Caco-2 (cell line): ENCODE measurements at regions not wholly inside any gene's neighbourhood (a gene's known extent, or its start where the extent isn't known, plus 50 kb on each side); places are given as distances from the start of the nearest gene placed in this dataset.

ENCODE experiments used
- BruUV-seq: library from RNA; stranded (reverse); fragments of 400-500 nt; replicated peaks from 2 replicates; lab custom pipeline; 2021; lab: Mats Ljungman, UMichigan
- CTCF ChIA-PET: fragments of 300-600 bp; sonication (Branson Sonifier 250); formaldehyde crosslinking; loops from one replicate; lab custom pipeline; 2022; ENCODE audit warnings: antibody characterized with exemption; lab: Charles Lee
- POLR2A ChIA-PET: fragments of 300-600 bp; sonication (Branson Sonifier 250); formaldehyde crosslinking; loops from one replicate; lab custom pipeline; 2022; ENCODE audit warnings: antibody characterized with exemption; lab: Charles Lee
- DNase-seq, 2 experiments: peaks; one replicate each; pipeline versions ENCODE4 v3.0.0 to v3.0.0-alpha.2; 2020 to 2022
- H3K27me3 ChIP-seq: replicated peaks from 2 replicates; pipeline ENCODE4 v1.6.0; 2011; ENCODE audit warnings: low read length; ENCODE audit not compliant: control insufficient read depth, insufficient read depth
- H3K36me3 ChIP-seq: 2 replicates; pipeline ENCODE4 v1.5.1; 2011; ENCODE audit warnings: low read length; ENCODE audit not compliant: control insufficient read depth, insufficient read depth
- H3K4me1 ChIP-seq: fragments of 250-450 bp; sonication (Bioruptor Pico); 2 replicates; pipeline ENCODE4 v1.5.1; 2020; ENCODE audit warnings: mild to moderate bottlenecking
- H3K4me3 ChIP-seq: 2 replicates; pipeline ENCODE4 v1.5.1; 2011; ENCODE audit warnings: low read depth, mild to moderate bottlenecking, control low read depth, low read length
- H3K9me3 ChIP-seq: fragments of 250-450 bp; sonication (Bioruptor Pico); 2 replicates; pipeline ENCODE4 v1.5.1; 2020; ENCODE audit warnings: mild to moderate bottlenecking, moderate library complexity
- H3K27ac Mint-ChIP-seq: one replicate; pipeline ENCODE4 v1.8.0; 2022; ENCODE audit warnings: mixed read lengths; ENCODE audit not compliant: unreplicated experiment
- H3K27me3 Mint-ChIP-seq: one replicate; pipeline ENCODE4 v1.8.0; 2022; ENCODE audit warnings: mixed read lengths; ENCODE audit not compliant: insufficient read depth, unreplicated experiment
- H3K36me3 Mint-ChIP-seq: one replicate; pipeline ENCODE4 v1.8.0; 2022; ENCODE audit warnings: mild to moderate bottlenecking, mixed read lengths; ENCODE audit not compliant: insufficient read depth, unreplicated experiment
- H3K4me1 Mint-ChIP-seq: one replicate; pipeline ENCODE4 v1.8.0; 2022; ENCODE audit warnings: low read depth, mixed read lengths; ENCODE audit not compliant: unreplicated experiment
- H3K4me3 Mint-ChIP-seq: one replicate; pipeline ENCODE4 v1.8.0; 2022; ENCODE audit warnings: mild to moderate bottlenecking, moderate library complexity, mixed read lengths; ENCODE audit not compliant: unreplicated experiment
- H3K9me3 Mint-ChIP-seq: one replicate; pipeline ENCODE4 v1.8.0; 2022; ENCODE audit warnings: mixed read lengths; ENCODE audit not compliant: unreplicated experiment
- intact Hi-C: fragments of 100-400 bp; cut with micrococcal nuclease; formaldehyde crosslinking; loops from one replicate; pipeline ENCODE4 v1.10.0; 2022; ENCODE audit not compliant: unreplicated experiment
- TF ChIP-seq, protein P1 (sequence below), 2 experiments: fragments of 200-600 bp in 1 of 2; IDR thresholded peaks; 1 replicate in 1 of 2; 2 replicates in 1 of 2; pipeline versions ENCODE4 v1.5.1 to v1.8.0; 2011 to 2022; ENCODE audit warnings: antibody characterized with exemption in 1 of 2, control low read depth in 1 of 2, inconsistent platforms in 1 of 2, low read depth in 1 of 2, low read length in 1 of 2, mild to moderate bottlenecking in 1 of 2, moderate library complexity in 1 of 2; ENCODE audit not compliant: insufficient read depth in 1 of 2, severe bottlenecking in 1 of 2, unreplicated experiment in 1 of 2

GRCh38 chr7:26449175-26450165 is 157.8 kb downstream of the SNX10 start:
- no TSS peak for BruUV-seq
- Histone ChIP-seq H3K4me1 (no peaks in the 10 kb centered on the region), H3K27me3 (peaks cover 1% of the 10 kb centered on the region; the same call in 1 of the 2 replicates), H3K9me3 (no peaks in the 10 kb centered on the region), H3K36me3 (no peaks in the 10 kb centered on the region), H3K4me3 (no peak overlapping the region)
- H3K27ac Mint-ChIP-seq: no peak overlapping the region
- no peak overlapping the region for H3K4me3 Mint-ChIP-seq
- intact Hi-C loops: no loop called here
- TF ChIP-seq, protein P1, sequence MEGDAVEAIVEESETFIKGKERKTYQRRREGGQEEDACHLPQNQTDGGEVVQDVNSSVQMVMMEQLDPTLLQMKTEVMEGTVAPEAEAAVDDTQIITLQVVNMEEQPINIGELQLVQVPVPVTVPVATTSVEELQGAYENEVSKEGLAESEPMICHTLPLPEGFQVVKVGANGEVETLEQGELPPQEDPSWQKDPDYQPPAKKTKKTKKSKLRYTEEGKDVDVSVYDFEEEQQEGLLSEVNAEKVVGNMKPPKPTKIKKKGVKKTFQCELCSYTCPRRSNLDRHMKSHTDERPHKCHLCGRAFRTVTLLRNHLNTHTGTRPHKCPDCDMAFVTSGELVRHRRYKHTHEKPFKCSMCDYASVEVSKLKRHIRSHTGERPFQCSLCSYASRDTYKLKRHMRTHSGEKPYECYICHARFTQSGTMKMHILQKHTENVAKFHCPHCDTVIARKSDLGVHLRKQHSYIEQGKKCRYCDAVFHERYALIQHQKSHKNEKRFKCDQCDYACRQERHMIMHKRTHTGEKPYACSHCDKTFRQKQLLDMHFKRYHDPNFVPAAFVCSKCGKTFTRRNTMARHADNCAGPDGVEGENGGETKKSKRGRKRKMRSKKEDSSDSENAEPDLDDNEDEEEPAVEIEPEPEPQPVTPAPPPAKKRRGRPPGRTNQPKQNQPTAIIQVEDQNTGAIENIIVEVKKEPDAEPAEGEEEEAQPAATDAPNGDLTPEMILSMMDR (IDR thresholded peaks at IDR 0.05; ENCODE audit: insufficient read depth in 1 of 2, low read depth in 1 of 2, low read length in 1 of 2, severe bottlenecking in 1 of 2, unreplicated experiment in 1 of 2): no peak
- peaks cover 4% of the 10 kb centered on the region for H3K27me3 Mint-ChIP-seq
- H3K9me3 Mint-ChIP-seq: no peaks in the 10 kb centered on the region
- no peak for DNase-seq
- ChIA-PET POLR2A (no interaction called here), CTCF (no interaction called here)
- H3K4me1 Mint-ChIP-seq: peaks cover 6% of the 10 kb centered on the region
- no peaks in the 10 kb centered on the region for H3K36me3 Mint-ChIP-seq

DNA sequence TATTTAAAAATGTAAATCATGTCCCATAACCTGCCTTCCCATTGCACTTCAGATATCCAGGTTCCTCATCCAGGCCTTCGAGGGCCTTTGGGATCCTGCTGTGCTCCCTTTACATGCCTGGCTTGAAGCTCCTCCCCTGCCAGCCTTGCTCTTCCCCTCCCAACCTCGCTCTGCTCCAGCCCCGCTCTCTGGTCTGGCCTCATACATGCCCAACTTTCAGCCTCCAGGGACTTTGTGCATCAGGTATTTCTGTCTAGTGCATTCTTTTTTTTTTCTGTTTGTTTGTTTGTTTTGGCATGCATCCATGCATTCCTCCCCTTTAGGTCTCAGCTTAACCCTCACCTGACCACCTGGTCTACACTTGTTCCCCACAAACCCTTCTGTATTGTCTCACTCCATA is 160.3 kb downstream of the SNX10 start:
- POLR2A ChIA-PET: no interaction called here
- Mint-ChIP-seq H3K4me1 (peaks cover 6% of the 10 kb centered on the region), H3K36me3 (no peaks in the 10 kb centered on the region), H3K9me3 (no peaks in the 10 kb centered on the region), H3K27me3 (peaks cover 5% of the 10 kb centered on the region), H3K27ac (no peak overlapping the region), H3K4me3 (no peak overlapping the region)
- Histone ChIP-seq H3K36me3 (no peaks in the 10 kb centered on the region), H3K4me1 (no peaks in the 10 kb centered on the region), H3K27me3 (peaks cover 1% of the 10 kb centered on the region; the same call in 1 of the 2 replicates), H3K4me3 (no peak overlapping the region), H3K9me3 (no peaks in the 10 kb centered on the region)
- TF ChIP-seq, protein P1 (IDR thresholded peaks at IDR 0.05; ENCODE audit: insufficient read depth in 1 of 2, low read depth in 1 of 2, low read length in 1 of 2, severe bottlenecking in 1 of 2, unreplicated experiment in 1 of 2): no peak
- intact Hi-C loops: no loop called here
- no TSS peak for BruUV-seq
- DNase-seq: no peak
- CTCF ChIA-PET: no interaction called here

- no peak for DNase-seq
- H3K4me3 ChIP-seq: no peak overlapping the region
- peaks cover 6% of the 10 kb centered on the region for H3K4me1 Mint-ChIP-seq
- no TSS peak for BruUV-seq
- ChIA-PET POLR2A (no interaction called here), CTCF (no interaction called here)
- no peaks in the 10 kb centered on the region for H3K9me3 Mint-ChIP-seq
- H3K4me3 Mint-ChIP-seq: no peak overlapping the region
- intact Hi-C loops: no loop called here
- H3K27ac Mint-ChIP-seq: no peak overlapping the region
- H3K27me3 ChIP-seq: peaks cover 1% of the 10 kb centered on the region; the same call in 1 of the 2 replicates
- H3K36me3 ChIP-seq: no peaks in the 10 kb centered on the region
- peaks cover 7% of the 10 kb centered on the region for H3K27me3 Mint-ChIP-seq
- TF ChIP-seq, protein P1 (IDR thresholded peaks at IDR 0.05; ENCODE audit: insufficient read depth in 1 of 2, low read depth in 1 of 2, low read length in 1 of 2, severe bottlenecking in 1 of 2, unreplicated experiment in 1 of 2): no peak
- no peaks in the 10 kb centered on the region for H3K36me3 Mint-ChIP-seq
- H3K9me3 ChIP-seq: no peaks in the 10 kb centered on the region
- H3K4me1 ChIP-seq: no peaks in the 10 kb centered on the region
Measured at GRCh38 chr7:26454180-26454579, 162.5 kb downstream of the SNX10 start.
